Retinal pigment epithelial cell (primary cell): ENCODE measurements at regions not wholly inside any gene's neighbourhood (a gene's known extent, or its start where the extent isn't known, plus 50 kb on each side); places are given as distances from the start of the nearest gene placed in this dataset.

Source experiments
- DNase-seq: peaks from one replicate; pipeline ENCODE4 v3.0.0-alpha.2; 2010; ENCODE audit warnings: low read depth
- H3K4me3 ChIP-seq: 2 replicates; pipeline ENCODE4 v1.5.1; 2011; ENCODE audit warnings: mild to moderate bottlenecking, low read length, control low read depth, moderate library complexity
- CTCF ChIP-seq: conservative IDR thresholded peaks from 2 replicates; pipeline ENCODE4 v1.5.1; 2011; ENCODE audit warnings: low read depth, low read length, control low read depth, inconsistent platforms

GRCh38 chr3:83035704-83036010 lies 1274.2 kb upstream of the GBE1 start:
- DNase-seq = no peak
- TF ChIP-seq CTCF = no peak

GRCh38 chr3:83034806-83035703 lies 1273.6 kb upstream of the GBE1 start:
- no peak for DNase-seq
- TF ChIP-seq CTCF = no peak

More at GRCh38 chr3:83035704-83036010, 1274.2 kb upstream of the GBE1 start:
- H3K4me3 ChIP-seq = no peak overlapping the region

DNA sequence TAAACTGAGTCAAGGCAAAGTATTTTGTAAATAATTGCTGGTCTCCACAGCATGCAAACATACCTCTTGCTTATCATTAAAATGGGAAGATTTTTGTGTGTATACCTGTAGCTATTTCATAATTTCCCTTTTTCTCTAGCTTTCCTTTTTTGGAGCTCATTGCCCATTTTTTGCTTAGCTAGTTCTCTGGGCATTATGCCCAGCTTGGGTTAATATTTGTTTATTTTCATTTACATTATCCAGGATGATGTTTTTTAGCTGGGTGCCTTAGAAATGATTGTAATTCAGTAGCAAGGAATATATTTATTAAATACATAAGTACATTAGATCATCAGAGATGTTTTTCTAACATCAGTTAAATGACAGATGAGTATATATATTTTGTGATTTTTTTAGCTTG lies 1271.7 kb upstream of the GBE1 start:
- no peak for DNase-seq
- no peak overlapping the region for H3K4me3 ChIP-seq
- TF ChIP-seq CTCF = no peak

More at GRCh38 chr3:83034806-83035703, 1273.6 kb upstream of the GBE1 start:
- H3K4me3 ChIP-seq = no peak overlapping the region

- TF ChIP-seq CTCF = no peak
- no peak overlapping the region for H3K4me3 ChIP-seq
- no peak for DNase-seq
Measured at GRCh38 chr3:83023086-83023485, 1261.6 kb upstream of the GBE1 start.

- no peak overlapping the region for H3K4me3 ChIP-seq
- no peak for TF ChIP-seq CTCF
- DNase-seq = no peak
Measured at GRCh38 chr3:83011481-83011880, 1250.0 kb upstream of the GBE1 start.

DNA sequence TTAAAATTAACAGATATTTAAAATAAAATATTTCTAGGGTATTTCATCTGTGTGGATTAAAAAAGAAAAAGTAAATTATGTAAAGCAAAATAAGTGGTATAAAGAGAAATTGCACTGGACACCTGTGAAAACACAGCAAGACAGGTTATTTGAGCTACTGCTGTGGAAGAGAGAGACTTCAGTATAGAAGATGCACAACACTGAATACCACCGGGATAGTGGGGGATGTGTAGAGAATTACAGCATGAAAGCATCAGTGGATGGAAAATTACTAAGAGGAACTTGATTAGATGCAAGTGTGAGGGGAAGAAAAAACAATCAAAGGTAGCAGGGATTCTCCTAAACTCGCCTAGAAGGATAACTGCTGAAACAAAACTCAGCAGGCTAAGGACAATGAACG lies 1242.5 kb upstream of the GBE1 start:
- no peak for TF ChIP-seq CTCF
- DNase-seq = no peak
- H3K4me3 ChIP-seq = no peak overlapping the region

DNA sequence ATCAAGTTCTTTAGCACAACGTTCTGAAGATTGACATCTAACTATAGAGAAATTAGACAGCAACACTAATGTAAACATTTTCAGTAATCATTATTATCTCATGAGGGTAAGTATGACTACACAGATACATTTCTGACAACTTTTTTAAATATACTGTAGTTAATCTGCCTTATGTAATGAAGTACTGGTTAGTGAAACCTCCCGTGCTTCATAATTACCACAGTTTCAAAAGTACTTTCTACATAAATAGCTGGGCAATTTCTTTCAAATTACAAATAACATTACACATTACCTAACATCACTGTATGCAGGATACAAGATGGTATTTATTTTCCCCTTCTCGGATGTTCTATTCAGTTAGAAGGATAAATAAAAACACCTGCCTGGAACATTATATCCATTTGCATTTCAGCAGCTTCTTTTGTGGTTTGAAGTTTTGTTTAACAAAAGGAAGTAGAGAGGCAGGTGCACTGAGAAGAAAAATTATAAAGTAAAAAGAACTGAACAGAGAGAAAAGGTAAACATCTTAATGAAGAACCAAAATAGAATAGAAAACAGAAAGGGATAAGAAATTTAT lies 1241.5 kb upstream of the GBE1 start:
- DNase-seq = no peak
- TF ChIP-seq CTCF = no peak
- no peak overlapping the region for H3K4me3 ChIP-seq
